GM12891 (cell line): ENCODE measurements at regions not wholly inside any gene's neighbourhood (a gene's known extent, or its start where the extent isn't known, plus 50 kb on each side); places are given as distances from the start of the nearest gene placed in this dataset.

Source experiments
- PAX5 ChIP-seq: IDR thresholded peaks from 2 replicates; pipeline ENCODE4 v1.6.1; 2011; ENCODE audit warnings: low read length, moderate library complexity, mild to moderate bottlenecking; ENCODE audit not compliant: insufficient read depth, severe bottlenecking
- POLR2A ChIP-seq: IDR thresholded peaks from 2 replicates; pipeline ENCODE4 v1.6.1; 2011; ENCODE audit warnings: low read depth, low read length, control low read depth
- POLR2AphosphoS5 ChIP-seq: IDR thresholded peaks from 2 replicates; pipeline ENCODE4 v1.6.1; 2011; ENCODE audit warnings: low read depth, low read length, control low read depth

DNA sequence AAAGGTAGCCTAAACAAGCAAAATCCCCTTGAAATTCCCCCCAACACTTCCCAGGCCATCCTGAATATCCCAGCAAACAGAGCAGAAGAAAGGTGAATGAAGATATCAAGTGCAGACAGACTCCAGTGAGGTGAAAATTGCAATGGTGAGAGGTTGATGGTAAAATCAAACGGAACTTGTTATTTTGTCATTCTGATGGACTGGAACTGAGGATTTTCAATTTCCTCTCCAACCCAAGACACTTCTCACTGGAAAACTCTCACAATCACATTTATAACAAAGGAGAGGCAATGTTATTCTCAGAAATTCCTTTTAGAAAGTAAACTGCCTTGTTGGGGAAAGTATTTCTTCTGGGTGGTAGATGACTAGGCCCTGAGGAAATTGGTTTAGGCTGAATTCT, 412.4 kb upstream of the C9orf72 start:
- TF ChIP-seq POLR2A: no peak
- no peak for TF ChIP-seq POLR2AphosphoS5
- no peak for TF ChIP-seq PAX5
